Activated CD8-positive, alpha-beta memory T cell treated with anti-CD3 and anti-CD28 coated beads, Interleukin-2, amount 10 ng/mL, durations not matched to agents 7 days and 5 days (primary cell): ENCODE measurements at regions not wholly inside any gene's neighbourhood (a gene's known extent, or its start where the extent isn't known, plus 50 kb on each side); places are given as distances from the start of the nearest gene placed in this dataset.

Source experiments
- ATAC-seq: fragments of 150-1000 bp; cut with Tn5 transposase; one replicate; pipeline ENCODE4 v1.10.0; 2021; ENCODE audit warnings: moderate library complexity
- CTCF ChIA-PET: fragments of 350-600 bp; sonication (Branson Sonifier 250); formaldehyde crosslinking; loops from one replicate; lab custom pipeline; 2021; ENCODE audit warnings: antibody characterized with exemption; lab: Charles Lee
- DNase-seq: peaks from one replicate; pipeline ENCODE4 v3.0.0-alpha.2; 2020
- H3K27ac Mint-ChIP-seq: one replicate; pipeline ENCODE4 v1.8.0; 2021; ENCODE audit warnings: mild to moderate bottlenecking, mixed read lengths
- H3K27me3 Mint-ChIP-seq: one replicate; pipeline ENCODE4 v1.8.0; 2021; ENCODE audit warnings: mixed read lengths
- H3K36me3 Mint-ChIP-seq: one replicate; pipeline ENCODE4 v1.8.0; 2021; ENCODE audit warnings: mild to moderate bottlenecking, mixed read lengths
- H3K4me1 Mint-ChIP-seq: one replicate; pipeline ENCODE4 v1.8.0; 2021; ENCODE audit warnings: mixed read lengths
- H3K4me3 Mint-ChIP-seq: one replicate; pipeline ENCODE4 v1.8.0; 2021; ENCODE audit warnings: mild to moderate bottlenecking, moderate library complexity, mixed read lengths
- H3K9me3 Mint-ChIP-seq: one replicate; pipeline ENCODE4 v1.8.0; 2022; ENCODE audit warnings: low read depth, mixed read lengths

DNA sequence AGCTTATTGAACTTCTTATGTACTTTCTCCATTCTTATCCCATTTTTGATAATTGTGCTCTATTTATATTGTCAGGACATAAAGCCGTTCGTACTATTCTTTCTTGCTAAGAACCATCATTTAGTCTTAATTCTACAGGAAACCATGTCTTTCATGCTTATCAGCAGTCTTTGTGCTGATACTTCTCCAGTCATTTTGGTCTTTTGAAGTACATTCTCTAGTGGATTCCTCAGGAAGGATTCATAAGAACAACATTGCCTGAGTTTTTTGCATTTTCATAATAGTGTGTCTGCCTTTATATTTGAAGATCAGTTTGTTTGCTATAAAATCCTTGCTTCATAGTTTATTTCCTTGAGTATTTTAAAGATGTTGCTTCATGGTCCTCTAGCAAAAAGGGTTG, 126.6 kb upstream of the NEO1 start:
- H3K9me3 Mint-ChIP-seq = no peaks in the 10 kb centered on the region
- CTCF ChIA-PET = no interaction called here
- no peak overlapping the region for H3K27ac Mint-ChIP-seq
- H3K27me3 Mint-ChIP-seq = peaks cover 47% of the 10 kb centered on the region
- H3K4me3 Mint-ChIP-seq = no peak overlapping the region
- H3K4me1 Mint-ChIP-seq = peaks cover 6% of the 10 kb centered on the region
- no peak for ATAC-seq
- H3K36me3 Mint-ChIP-seq = no peaks in the 10 kb centered on the region
- DNase-seq = no peak

DNA sequence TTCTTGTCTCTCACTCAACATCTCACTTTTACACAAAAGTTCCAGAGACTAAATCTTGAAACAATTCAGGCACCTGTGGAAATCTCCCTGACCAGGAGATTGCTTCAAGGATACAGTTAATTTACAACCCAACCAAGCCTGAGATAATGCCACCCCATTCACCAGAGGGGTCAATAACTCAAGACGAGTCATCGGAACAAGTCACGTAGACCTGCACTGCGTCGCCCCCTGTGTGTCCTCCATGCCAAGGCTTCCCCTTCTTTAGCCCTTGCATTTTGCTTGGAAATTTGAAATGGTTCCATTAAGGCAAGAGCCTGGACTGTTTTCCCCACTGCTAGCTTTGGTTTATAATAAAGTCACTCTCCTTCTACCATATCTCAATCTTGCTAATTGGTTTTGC, 129.0 kb upstream of the NEO1 start:
- DNase-seq = no peak
- H3K27me3 Mint-ChIP-seq = peaks cover 37% of the 10 kb centered on the region
- no peak overlapping the region for H3K27ac Mint-ChIP-seq
- H3K9me3 Mint-ChIP-seq = no peaks in the 10 kb centered on the region
- H3K36me3 Mint-ChIP-seq = no peaks in the 10 kb centered on the region
- no peak overlapping the region for H3K4me3 Mint-ChIP-seq
- ATAC-seq = no peak
- CTCF ChIA-PET = no interaction called here
- peaks cover 6% of the 10 kb centered on the region for H3K4me1 Mint-ChIP-seq

DNA sequence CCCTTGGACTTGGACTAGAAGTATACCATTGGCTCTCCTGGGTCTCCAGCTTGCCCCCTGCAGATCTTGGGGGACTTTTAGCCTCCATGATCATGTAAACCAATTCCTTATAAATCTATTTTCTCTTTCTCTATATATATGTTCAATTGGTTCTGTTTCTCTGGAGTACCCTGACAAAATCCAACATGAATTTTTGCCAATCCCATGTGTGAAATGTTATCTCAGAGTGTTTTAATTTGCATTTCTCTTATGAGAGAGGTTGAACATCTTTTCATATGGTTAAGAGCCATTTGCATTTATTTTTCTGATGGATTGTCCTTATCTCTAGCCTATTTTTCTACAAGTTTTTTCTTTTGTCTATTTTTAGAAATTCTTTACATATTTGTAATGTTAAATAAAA, 131.7 kb upstream of the NEO1 start:
- H3K36me3 Mint-ChIP-seq = no peaks in the 10 kb centered on the region
- ATAC-seq (no peak), DNase-seq (no peak)
- H3K9me3 Mint-ChIP-seq = no peaks in the 10 kb centered on the region
- no peak overlapping the region for H3K4me3 Mint-ChIP-seq
- no peaks in the 10 kb centered on the region for H3K4me1 Mint-ChIP-seq
- H3K27me3 Mint-ChIP-seq = peaks cover 33% of the 10 kb centered on the region
- CTCF ChIA-PET = no interaction called here
- H3K27ac Mint-ChIP-seq = no peak overlapping the region

DNA sequence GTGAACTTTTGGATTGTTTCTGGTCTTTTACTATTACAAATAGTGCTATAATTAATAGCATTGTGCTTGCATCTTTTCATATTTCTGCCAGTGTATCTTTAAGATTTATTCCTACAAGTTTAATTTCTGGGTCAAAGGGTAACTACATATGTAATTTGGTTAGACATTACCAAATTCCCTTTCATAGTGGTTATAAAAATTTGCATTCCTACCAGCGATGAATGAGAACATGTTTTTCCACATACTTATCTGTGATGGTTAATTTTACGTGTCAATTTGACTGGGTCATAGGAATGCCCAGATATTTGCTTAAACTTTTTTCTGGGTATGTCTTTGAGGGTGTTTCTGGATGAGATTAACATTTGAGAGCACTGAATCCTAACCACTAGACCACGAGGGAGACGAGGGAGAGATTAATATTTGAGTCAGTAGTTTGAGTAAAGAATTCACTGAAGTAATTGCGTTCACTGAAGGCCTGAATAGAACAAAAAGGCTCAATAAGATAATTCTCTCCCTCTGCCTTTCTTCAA, 132.3 kb upstream of the NEO1 start:
- Mint-ChIP-seq H3K27me3 (peaks cover 29% of the 10 kb centered on the region), H3K36me3 (no peaks in the 10 kb centered on the region), H3K4me1 (no peaks in the 10 kb centered on the region), H3K27ac (no peak overlapping the region), H3K4me3 (no peak overlapping the region), H3K9me3 (no peaks in the 10 kb centered on the region)
- no peak for DNase-seq
- CTCF ChIA-PET = no interaction called here
- no peak for ATAC-seq

DNA sequence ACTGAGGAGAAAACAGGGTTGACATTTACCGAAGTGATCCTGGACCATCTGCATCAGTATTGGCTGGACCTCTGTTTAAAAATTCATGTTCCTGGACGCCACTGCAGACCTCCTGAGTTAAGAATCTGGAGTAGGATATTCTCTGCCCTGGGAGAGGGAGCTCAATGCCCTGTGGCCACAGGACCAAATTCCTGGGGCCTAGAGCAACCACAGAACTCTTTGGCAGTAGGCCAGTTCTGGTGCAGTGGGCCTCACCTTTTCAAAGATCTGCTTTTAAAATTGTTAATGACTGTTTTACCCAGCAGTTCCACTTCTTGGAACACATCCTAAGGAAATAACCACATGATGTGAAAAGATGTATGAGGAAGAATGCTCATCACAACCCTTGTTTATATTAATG, 133.3 kb upstream of the ADPGK start:
- ATAC-seq = no peak
- H3K27me3 Mint-ChIP-seq = peaks cover 21% of the 10 kb centered on the region
- no peak overlapping the region for H3K27ac Mint-ChIP-seq
- H3K4me1 Mint-ChIP-seq = no peaks in the 10 kb centered on the region
- H3K36me3 Mint-ChIP-seq = no peaks in the 10 kb centered on the region
- DNase-seq = no peak
- H3K4me3 Mint-ChIP-seq = no peak overlapping the region
- H3K9me3 Mint-ChIP-seq = no peaks in the 10 kb centered on the region
- CTCF ChIA-PET = no interaction called here

DNA sequence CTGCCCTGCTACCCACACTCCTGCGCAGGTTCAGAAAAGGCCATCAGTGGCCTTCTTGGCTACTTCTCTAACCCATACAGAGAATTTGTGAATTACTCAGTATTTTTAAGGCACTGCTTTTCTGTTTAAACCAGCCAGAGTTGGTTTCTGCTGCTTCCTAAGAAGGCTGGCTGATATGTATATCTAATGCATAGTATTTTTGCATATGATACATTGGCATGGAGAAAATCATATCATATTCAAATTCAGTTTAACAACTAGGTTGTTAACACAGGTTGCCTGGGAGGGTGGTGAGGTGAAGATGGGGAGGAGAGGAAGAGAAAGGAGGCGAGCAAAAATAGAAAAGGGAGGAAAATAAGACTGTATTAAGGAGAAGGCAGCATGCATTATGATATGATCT, 132.8 kb upstream of the ADPGK start:
- Mint-ChIP-seq H3K27ac (no peak overlapping the region), H3K9me3 (no peaks in the 10 kb centered on the region), H3K4me1 (no peaks in the 10 kb centered on the region), H3K4me3 (no peak overlapping the region), H3K27me3 (peaks cover 17% of the 10 kb centered on the region), H3K36me3 (no peaks in the 10 kb centered on the region)
- DNase-seq = no peak
- CTCF ChIA-PET = no interaction called here
- ATAC-seq = no peak

DNA sequence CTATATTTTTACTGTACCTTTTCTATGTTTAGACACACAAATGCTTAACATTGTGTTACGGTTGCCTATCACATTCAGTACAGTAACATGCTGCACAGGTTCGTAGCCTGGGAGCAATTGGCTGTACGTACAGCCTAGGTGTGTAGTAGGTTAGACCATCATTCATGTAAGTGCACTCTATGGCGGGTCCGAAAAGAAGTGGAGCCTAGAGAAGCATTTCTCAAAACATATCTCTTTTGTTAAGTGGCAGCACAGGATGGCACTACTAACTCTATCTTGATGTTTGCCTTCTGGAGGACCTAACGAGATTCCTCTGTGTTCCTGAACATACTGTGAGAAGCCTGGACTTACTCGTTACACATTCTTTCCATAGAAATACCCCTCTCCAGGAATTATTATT, 132.3 kb upstream of the ADPGK start:
- Mint-ChIP-seq H3K4me1 (no peaks in the 10 kb centered on the region), H3K9me3 (no peaks in the 10 kb centered on the region), H3K27me3 (peaks cover 14% of the 10 kb centered on the region), H3K4me3 (no peak overlapping the region), H3K27ac (no peak overlapping the region), H3K36me3 (no peaks in the 10 kb centered on the region)
- CTCF ChIA-PET = no interaction called here
- ATAC-seq = no peak
- no peak for DNase-seq

DNA sequence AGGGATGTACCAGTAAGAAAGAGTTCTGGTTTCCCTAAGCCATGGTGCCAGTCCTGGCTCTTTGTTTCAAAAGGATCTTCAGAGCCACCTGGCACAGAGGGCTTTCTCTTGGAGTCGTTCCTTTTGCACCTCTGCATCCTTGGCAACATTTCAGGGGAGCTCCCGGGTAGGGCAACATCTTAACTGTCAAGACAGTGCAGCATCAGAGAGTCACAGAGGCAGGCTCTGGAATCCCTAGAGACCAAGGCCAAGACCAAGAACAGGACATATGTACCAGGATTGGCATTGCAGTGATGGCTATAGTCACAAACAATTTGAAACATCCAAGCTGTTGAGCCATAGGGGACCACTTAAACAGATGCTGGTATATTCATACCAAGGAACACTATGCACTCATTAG, 129.4 kb upstream of the ADPGK start:
- ATAC-seq (no peak), DNase-seq (no peak)
- no peak overlapping the region for H3K27ac Mint-ChIP-seq
- H3K9me3 Mint-ChIP-seq = no peaks in the 10 kb centered on the region
- H3K36me3 Mint-ChIP-seq = no peaks in the 10 kb centered on the region
- no peak overlapping the region for H3K4me3 Mint-ChIP-seq
- no peaks in the 10 kb centered on the region for H3K4me1 Mint-ChIP-seq
- CTCF ChIA-PET = no interaction called here
- H3K27me3 Mint-ChIP-seq = peaks cover 21% of the 10 kb centered on the region

DNA sequence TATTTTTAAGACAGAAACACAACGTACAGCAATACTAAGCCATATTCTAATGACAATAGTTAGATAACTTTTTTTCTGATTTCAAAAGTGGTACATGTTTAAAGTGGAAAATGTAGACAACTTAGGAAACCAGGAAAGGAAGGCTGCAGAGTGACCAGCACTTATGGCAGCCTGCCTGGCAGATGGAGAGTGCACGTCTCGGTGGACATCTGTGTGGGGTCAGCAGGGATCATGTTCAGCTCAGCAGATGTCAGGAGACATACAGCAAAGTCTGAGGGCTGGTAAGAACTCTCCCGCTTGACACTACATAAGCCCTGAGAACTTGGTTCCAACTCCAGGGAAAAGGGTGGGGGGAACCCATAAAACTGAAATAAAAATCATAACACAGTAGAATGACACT, 128.6 kb upstream of the ADPGK start:
- H3K36me3 Mint-ChIP-seq = no peaks in the 10 kb centered on the region
- H3K4me3 Mint-ChIP-seq = no peak overlapping the region
- no peak overlapping the region for H3K27ac Mint-ChIP-seq
- H3K9me3 Mint-ChIP-seq = no peaks in the 10 kb centered on the region
- DNase-seq (no peak), ATAC-seq (no peak)
- CTCF ChIA-PET = no interaction called here
- no peaks in the 10 kb centered on the region for H3K4me1 Mint-ChIP-seq
- peaks cover 26% of the 10 kb centered on the region for H3K27me3 Mint-ChIP-seq

DNA sequence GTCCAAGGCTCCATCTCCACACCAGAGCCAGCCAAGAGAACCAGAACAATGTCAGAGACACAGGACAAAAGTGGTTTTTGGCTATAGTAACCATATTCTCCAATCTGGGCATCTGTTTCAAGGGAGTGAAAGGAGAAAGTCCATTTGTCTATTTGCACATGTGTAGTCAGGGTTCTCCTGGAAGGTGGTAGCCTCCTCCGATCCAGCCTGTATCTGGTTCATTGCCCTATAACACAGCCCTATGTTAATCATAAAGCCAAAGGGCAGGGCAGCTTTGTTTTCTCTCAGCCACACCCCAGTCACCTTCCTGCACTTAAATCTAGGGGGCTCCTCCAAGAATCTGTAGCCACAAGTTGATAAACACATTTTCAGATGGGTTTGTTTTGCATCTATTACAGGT, 128.1 kb upstream of the ADPGK start:
- ATAC-seq (no peak), DNase-seq (no peak)
- H3K4me3 Mint-ChIP-seq = no peak overlapping the region
- no peaks in the 10 kb centered on the region for H3K9me3 Mint-ChIP-seq
- CTCF ChIA-PET = no interaction called here
- H3K36me3 Mint-ChIP-seq = no peaks in the 10 kb centered on the region
- H3K4me1 Mint-ChIP-seq = no peaks in the 10 kb centered on the region
- H3K27ac Mint-ChIP-seq = no peak overlapping the region
- peaks cover 26% of the 10 kb centered on the region for H3K27me3 Mint-ChIP-seq

DNA sequence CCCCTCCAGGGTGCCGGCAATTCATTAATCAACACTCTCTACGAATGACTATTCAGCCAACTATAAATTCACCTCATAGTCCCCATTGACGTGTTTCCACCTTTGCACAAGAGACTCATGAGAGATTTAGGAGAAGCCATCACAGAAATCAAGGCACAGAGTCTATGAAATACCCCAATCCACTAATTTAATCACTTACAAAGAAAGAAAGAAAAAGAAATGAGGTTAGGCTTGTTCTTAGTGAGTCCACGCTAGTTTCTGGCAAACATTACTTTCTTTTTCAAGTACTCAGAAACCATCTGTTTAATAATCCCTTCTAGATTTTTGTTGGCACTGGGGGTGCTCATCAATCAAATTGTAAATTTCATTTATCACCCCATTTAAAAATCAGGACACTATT, 125.2 kb upstream of the ADPGK start:
- Mint-ChIP-seq H3K27me3 (peaks cover 38% of the 10 kb centered on the region), H3K27ac (no peak overlapping the region), H3K9me3 (no peaks in the 10 kb centered on the region), H3K4me3 (no peak overlapping the region), H3K4me1 (no peaks in the 10 kb centered on the region), H3K36me3 (no peaks in the 10 kb centered on the region)
- CTCF ChIA-PET = no interaction called here
- ATAC-seq = no peak
- no peak for DNase-seq

DNA sequence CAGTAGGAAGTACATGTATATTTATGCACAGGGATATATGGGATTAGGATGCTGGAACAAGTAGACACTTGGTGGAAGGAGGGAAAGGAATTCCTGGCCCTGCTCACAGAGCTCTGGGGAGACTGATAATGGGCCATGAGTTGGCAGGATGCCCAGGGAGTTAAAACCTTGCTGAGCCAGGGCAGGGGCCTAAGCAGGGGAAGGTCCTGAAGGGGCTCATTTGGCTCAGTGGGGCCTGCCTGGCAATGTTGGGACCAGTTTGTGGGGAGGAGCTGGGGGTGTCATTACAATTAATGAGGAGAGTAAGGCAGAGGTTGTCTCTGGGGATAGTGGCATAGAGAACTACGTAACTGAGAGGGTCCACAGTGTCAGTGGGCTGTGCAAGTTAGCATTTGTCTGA, 124.2 kb upstream of the ADPGK start:
- CTCF ChIA-PET = no interaction called here
- no peak overlapping the region for H3K27ac Mint-ChIP-seq
- H3K4me3 Mint-ChIP-seq = no peak overlapping the region
- peaks cover 45% of the 10 kb centered on the region for H3K27me3 Mint-ChIP-seq
- H3K36me3 Mint-ChIP-seq = no peaks in the 10 kb centered on the region
- no peaks in the 10 kb centered on the region for H3K9me3 Mint-ChIP-seq
- ATAC-seq = no peak
- DNase-seq = no peak
- H3K4me1 Mint-ChIP-seq = no peaks in the 10 kb centered on the region

DNA sequence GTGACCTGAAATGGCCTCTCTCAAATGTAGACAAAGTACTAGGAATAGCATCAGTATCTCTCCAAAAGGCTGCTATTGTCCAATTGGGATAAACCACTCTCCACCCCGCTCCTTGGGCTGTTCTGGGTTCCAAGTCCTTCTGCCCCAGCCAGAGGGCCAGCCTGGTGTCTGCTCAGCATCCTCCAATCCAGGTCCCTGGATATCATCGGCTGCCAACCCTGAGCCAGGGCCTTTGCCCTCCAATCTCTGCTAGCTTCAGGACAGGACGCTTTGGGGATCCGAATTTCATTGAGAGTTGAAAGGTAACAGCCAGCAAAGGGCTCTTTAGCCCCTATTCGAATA, 119.3 kb upstream of the ADPGK start:
- no peak for ATAC-seq
- CTCF ChIA-PET = no interaction called here
- no peak for DNase-seq
- Mint-ChIP-seq H3K27ac (no peak overlapping the region), H3K4me1 (no peaks in the 10 kb centered on the region), H3K9me3 (no peaks in the 10 kb centered on the region), H3K4me3 (no peak overlapping the region), H3K36me3 (no peaks in the 10 kb centered on the region), H3K27me3 (peaks cover 60% of the 10 kb centered on the region)

DNA sequence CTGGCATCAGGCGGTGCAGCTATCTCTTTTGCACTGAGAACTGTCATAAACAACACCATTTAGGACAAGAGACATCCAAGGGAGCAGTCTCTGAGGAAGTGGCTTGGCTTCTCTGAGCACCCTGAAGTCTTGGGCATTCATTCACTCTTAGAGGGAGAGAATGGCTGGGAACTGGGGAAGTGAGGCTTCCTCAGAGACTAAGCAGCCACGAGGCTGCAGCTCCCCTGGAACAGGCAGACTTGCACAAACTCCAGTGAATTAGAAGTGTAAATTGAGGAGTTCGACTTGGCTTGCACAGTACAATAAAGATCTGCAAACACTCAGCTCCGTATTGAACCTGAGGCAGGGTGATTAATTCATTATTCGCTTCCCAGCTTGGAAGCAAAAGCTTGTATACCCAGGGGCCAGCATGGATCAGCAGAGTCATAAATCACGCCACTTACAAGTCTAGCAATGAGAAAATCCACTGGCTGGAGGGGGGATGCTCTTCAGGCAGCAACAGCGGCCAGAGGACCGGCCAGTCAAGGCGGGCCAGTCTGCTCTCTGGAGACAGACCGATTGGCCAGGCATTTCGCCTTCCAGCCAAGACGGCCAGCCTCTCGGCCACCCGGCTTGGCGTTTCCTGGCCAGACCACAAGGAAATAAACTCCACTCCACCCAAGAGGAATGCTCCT, 118.8 kb upstream of the ADPGK start:
- Mint-ChIP-seq H3K9me3 (no peaks in the 10 kb centered on the region), H3K4me1 (no peaks in the 10 kb centered on the region), H3K4me3 (no peak overlapping the region), H3K27me3 (peaks cover 60% of the 10 kb centered on the region), H3K36me3 (no peaks in the 10 kb centered on the region), H3K27ac (no peak overlapping the region)
- CTCF ChIA-PET = no interaction called here
- ATAC-seq (no peak), DNase-seq (no peak)

DNA sequence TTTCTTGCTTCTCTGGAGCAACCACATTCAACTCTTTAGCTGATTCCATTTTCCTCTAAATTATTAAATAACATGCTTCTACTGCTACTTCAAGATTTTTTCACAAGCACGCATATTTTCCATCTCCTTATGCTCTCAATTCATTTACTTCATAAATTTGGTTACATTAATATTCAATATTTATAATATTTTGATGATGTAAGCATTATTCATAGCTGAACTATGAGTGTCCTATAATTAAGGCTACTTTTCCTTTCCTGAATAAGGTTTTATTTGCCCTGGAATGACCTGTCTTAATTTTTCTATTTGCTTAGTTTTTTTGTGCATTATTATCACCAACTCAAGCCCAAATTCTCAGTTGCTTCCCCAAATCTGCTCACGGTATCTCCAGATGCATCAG, 109.4 kb upstream of the ADPGK start:
- no peak overlapping the region for H3K4me3 Mint-ChIP-seq
- CTCF ChIA-PET = no interaction called here
- no peaks in the 10 kb centered on the region for H3K9me3 Mint-ChIP-seq
- no peak for ATAC-seq
- H3K4me1 Mint-ChIP-seq = no peaks in the 10 kb centered on the region
- H3K27ac Mint-ChIP-seq = no peak overlapping the region
- peaks cover 49% of the 10 kb centered on the region for H3K27me3 Mint-ChIP-seq
- no peaks in the 10 kb centered on the region for H3K36me3 Mint-ChIP-seq
- DNase-seq = no peak
